HG02840 (cell line): ENCODE measurements at regions not wholly inside any gene's neighbourhood (a gene's known extent, or its start where the extent isn't known, plus 50 kb on each side); places are given as distances from the start of the nearest gene placed in this dataset.

Experiments used
- ATAC-seq: cut with Tn5 transposase; IDR thresholded peaks from one replicate; pipeline ENCODE4 v1.9.1; 2021; ENCODE audit warnings: mild to moderate bottlenecking, moderate library complexity, moderate number of reproducible peaks; ENCODE audit not compliant: unreplicated experiment, low FRiP score

DNA sequence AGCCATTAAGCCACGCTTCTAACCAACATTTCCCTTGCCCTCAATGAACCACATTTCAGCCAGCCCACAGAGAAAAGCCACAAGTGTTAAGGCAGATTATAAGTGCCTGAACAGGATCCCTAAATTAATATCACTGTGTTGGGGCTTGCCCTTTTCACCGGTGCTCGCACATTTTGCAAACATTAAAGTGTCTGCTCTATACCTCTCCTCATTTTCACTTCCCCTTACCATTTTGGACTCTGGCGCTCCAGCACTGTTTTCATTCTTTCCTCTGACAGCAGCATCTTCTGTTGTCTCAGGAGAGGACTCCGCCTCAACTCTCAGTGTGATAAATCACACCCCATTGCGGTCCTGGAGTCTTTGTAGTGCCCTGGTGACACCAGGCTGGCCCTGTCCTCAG, 274.2 kb downstream of the BAMBI start:
- ATAC-seq = peak; percentile 58

DNA sequence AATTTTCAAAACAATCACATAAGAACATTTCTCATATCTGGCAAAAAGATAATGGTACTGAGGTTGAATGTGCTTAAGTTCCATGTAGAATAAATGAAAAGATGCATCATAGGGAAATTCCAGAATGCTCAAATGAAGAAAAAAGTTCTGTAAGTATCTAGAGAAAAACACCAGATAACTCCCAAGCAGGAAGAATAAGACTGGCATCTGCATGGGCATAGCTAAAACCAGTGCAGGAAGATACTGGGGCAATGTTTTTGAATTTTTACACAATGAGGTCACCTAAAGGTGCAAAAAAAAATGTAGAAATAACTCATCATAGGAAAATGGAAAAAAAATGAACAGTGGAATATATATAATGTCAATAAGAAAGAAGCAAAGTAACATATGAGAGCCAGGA, 275.2 kb downstream of the BAMBI start:
- no peak for ATAC-seq

DNA sequence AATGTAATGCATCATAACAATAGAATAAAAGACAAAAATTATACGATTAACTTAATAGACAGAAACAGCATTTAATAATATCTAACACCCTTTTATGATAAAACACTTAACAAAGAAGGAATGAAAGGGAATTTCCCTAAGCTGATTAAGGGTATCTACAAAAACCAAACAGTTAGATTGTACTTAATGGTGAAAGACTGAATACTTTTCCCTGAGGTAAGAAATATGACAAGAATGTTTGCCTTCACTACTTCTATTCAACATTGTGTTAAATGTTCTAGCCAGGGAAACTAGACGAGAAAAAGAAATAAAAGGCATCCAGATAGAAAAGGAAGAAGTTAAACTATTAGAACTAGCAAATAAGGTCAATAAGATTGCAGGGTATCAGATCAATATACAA, 276.9 kb downstream of the BAMBI start:
- ATAC-seq = no peak

DNA sequence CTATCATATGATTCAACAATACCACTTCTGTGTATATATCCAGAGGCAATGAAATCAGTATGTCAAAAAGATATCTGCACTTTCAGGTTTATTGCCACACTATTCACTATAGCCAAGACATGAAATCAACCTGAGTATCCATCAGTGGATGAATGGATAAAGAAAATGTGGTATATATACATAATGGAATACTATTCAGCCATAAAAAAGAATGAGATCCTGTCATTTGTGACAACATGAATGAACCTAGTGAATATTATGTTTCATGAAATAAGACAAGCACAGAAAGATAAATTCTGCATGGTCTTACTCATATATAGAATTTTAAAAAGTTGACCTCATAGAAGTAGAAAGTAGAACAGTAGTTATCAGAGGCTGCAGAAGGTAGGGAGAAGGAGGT, 281.1 kb downstream of the BAMBI start:
- no peak for ATAC-seq

DNA sequence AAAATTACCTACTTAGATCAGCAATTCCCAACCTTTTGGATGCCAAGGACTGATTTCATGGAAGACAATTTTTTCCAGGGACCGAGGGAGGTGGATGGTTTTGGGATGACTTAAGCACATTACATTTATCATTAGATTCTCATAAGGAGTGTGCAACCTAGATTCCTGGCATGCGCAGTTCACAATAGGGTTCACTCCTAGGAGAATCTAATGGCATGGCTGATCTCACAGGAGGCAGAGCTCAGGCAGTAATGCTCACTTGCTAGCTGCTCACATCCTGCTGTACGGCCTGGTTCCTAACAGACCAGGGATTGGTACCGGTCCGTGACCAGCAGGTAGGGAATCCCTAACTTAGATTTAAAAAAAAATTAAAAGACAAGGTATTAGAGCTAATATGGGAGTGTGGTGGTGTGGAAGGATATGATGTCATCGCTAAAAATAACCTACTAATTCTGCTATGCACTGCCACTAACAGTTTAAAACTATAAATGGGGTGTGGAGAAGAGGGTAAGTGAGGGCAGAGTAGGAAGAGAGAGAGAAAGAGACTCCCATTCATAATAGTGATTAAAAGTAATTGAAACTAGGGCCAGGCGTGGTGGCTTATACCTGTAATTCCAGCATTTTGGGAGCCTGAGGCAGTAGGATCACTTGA, 282.7 kb downstream of the BAMBI start:
- no peak for ATAC-seq

DNA sequence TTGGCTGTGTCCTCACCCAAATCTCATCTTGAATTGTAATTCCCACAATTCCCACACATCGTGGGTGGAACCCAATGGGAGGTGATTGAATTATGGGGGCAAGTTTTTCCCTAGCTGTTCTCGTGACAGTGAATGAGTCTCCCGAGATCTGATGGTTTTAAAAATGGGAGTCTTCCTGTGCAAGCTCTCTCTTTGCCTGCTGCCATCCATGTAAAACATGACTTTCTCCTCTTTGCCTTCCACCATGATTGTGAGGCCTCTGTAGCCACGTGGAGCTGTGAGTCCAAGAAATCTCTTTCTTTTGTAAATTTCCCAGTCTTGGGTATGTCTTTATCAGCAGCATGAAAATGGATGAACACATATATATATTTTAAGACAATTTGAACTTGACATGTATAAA, 285.4 kb downstream of the BAMBI start:
- no peak for ATAC-seq

DNA sequence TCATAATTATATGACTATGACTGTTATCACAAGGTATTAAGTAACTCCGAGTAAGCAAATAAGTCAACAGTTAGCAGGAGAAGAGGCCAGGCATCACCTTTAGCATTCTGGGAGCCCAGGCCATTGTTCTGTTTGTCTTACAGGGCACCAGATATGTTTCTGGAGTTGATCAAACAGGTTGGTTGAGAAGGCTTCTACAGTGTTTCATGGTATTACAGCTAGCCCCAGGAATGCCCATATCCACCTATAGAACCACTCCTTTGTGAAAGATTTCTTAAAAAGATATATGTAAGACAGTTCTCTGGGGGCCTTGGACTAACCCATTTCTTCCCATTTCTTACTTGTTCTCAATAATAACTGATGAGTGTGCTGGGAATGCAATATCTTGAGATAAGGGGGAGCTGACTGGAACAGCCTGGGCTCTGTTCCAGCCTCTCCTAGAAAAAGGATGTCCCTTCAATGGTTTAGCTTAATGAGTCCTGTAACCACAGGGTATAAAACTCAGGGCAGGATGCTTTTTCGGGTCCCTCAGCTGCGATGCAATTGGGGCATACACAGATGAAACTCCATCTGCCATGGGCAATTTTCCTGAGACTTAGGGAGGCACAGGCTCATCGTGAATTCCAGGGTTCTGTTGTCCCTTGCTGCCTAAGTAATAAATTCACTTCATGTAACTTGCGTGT, 286.4 kb downstream of the BAMBI start:
- ATAC-seq = no peak

DNA sequence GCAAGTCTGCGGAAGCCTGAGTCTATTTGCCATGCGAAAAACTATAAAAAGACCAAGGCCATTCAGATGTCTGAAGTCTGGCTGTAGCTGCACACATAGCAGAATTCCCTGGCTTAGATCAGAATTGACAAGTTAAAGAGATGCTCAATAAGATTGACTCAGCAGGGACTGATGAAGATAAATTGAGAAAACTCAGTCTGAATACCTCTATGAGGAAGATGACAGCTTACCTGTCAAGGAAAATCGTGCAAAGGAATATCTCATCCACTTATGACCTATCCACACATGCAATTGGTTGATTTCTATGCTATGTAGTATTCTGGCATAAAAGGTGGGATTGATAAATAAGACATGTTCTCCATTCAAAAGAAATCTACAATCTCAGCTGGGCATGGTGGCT, 288.6 kb downstream of the BAMBI start:
- no peak for ATAC-seq

DNA sequence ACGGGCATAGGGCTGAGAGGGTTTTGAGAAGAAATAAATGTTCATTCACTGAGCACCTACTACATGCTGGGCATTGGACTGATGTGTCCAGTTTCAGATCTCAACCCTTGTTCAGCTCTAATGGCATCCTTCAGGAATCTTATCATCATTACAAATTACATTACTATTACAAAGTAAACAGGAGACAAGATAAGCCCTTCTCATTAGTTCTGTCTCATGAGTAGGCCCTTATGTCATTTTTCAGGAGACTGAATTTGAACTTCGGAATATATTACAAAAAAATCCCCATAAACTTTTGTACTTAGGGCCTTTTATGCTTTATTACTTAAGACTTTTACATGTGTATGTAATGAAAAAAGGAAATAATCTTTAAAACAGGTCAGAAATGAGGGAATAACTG, 289.7 kb downstream of the BAMBI start:
- no peak for ATAC-seq

DNA sequence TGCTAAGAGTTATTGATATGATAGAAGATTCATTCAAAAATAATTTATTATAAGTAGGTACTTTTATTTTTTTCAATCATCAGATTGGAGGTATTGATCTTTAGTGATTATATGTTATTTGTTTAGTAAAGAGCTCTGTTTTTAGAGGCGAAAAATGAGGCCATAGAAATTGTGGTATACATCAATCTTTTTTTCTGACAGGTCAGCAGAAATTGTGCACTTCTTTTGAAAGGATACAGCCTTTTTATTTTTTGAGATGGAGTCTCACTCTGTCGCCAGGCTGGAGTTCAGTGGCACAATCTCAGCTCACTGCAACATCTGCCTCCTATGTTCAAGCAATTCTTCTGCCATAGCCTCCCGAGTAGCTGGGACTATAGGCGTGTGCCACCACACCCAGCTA, 292.1 kb downstream of the BAMBI start:
- no peak for ATAC-seq

DNA sequence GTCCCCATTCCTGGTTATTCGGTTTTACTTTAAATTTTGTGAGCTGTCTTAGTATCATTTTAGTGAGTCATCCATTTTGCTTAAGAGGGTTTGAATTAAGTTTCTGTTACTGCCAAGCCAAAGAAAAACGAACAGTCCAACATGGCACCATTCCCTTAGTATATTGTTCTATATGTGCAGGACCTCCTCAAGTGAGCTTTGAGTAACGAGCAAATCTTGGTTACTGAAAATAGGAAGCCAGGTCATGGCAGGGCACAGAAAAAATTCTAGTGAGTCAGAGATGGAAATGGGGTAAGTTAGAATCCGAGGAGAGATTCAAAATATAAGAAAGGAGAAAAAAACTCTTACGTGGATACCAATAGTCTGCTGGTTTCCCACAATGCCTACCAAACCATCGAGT, 292.9 kb downstream of the BAMBI start:
- ATAC-seq = no peak

DNA sequence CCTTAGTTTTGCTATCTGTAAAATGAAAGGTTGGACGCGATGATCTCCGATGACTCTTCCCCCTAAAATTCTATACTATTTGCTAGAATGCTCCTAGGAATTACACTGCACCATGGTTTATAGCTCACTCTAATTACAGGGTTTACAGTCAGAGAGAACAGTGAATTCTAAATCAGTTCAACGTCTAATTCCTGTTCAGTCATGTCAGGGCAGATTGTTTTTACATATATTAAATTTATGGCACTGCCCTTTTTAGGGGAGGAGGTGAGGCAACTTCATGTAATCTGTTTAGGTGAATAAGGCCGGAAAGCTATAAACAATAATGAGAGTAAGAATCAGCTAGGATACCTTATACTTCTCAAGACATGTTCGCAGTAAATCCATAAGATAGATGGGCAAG, 293.9 kb downstream of the BAMBI start:
- no peak for ATAC-seq

DNA sequence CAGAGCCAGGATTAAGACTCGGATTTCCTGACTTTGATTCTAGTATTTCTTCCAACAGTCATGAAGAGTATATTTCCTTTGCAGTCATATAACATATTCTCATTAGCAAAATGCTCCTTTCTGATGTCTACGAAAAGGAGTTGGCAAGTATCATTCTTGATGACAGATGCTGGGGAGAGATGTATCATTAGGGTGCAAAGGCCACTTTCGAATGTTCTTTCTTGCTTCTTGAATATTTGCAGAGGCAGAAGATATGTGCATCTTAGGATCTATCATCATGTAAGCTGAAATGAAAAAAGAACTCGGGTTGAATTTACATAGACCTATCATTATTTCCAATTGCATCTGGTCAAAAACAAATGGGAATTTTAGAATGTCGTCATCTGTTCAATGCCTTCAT, 294.4 kb downstream of the BAMBI start:
- no peak for ATAC-seq

DNA sequence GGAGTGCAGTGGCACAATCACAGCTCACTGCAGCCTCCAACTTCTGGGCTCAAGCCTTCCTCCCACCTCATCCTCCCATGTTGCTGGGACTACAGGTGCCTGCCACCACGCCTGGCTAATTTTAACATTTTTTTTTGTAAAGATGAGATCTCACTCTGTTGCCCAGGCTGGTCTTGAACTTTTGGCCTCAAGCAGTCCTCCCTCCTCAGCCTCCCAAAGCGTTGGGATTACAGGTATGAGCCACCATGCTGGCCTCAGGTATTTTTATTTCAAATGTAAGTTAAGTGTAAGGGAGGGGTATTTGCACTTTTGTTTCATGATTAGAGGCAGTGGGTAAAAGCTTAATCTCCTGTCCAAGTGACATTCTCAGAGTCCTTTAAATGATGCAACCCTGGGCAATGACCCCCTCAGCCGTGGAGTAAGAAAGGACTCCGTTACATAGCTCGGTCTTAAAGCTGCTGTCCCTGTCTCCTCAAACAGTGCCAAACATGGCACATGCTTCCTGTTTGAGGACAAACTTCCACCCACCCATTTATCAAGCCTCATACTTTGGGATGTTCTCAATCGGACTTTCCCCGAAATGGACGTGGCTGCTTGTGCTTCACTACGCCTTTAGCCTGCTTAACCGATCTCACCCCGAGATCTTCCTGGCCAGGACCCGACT, 296.1 kb downstream of the BAMBI start:
- ATAC-seq = no peak

DNA sequence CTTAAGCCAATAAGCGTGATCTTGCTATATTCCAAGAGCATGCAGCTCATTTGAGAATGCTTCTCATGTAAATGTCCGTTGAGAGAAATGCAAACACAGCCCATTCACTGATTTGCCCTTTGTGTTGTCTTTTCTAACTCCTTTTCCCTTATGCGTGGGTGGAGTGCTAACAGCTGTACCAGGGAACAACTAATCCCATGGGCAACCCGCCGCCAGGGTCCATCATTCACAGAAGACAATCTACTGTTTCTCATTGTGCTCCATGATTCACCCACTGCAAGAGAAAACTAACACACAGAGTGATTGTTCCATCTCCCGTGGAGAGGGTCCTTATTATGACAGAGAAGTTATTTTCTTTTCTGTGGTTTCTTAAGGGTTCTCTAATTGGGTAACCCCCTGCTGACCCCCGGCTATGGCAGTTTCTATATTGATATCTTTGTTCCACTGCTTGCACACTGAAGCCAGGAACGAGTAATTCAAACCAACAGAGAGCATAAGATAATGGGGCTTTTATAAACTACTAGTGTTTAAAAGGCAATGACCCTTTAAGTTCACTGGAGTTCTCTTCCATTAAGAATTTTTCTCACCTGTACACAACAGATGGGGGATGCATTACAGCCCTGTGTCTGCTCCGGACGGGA, 298.7 kb downstream of the BAMBI start:
- no peak for ATAC-seq

DNA sequence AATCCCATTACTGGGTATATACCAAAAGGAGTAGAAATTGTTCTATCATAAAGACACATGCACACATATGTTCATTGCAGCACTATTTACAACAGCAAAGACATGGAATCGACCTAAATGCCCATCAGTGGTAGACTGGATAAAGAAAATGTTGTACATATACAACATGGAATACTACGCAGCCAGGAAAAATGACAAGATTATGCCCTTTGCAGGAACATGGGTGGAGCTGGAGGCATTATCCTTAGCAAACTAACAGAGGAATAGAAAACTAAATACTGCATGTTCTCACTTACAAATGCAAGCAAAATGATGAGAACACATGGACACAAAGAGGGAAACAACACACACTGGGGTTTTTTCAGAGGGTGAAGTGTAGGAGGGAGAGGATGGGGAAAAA, 300.2 kb downstream of the BAMBI start:
- no peak for ATAC-seq

DNA sequence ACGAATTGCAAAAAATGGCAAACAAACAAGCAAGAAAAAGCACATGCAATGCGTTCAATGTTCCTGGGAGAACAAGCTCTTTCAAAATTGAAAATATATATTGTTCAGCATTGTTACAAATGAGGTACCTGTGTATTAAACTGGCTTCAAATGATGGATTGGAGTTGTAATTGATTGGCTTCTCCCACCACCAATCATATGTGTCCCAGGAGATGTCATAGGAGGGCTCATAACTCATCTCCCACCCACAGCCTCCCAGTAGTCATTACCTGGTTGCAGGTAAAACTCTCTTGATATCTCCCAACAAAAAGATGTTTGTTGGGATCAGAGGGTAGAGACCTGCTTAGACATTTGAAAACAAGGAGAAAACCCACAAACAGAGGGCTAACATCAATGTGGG, 302.9 kb downstream of the BAMBI start:
- ATAC-seq = no peak

DNA sequence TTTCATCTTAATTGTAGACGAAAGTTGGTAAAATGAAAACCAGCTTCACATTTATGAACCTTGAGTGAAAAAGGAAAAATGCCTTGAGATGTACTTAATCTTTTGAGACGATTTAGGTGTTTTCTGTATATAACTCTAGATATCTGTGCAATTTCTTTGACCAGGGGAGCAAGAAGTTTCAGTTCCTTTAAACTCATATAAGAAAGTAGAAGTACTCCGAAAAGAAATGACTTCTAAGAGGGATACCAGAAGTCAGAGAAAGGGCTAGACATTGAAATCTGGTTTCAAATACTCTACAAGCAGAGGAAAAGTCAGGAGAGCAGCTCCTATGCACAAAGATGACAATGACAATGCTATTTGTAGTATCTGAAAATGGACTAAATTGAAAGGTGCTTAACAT, 303.7 kb downstream of the BAMBI start:
- ATAC-seq = no peak

DNA sequence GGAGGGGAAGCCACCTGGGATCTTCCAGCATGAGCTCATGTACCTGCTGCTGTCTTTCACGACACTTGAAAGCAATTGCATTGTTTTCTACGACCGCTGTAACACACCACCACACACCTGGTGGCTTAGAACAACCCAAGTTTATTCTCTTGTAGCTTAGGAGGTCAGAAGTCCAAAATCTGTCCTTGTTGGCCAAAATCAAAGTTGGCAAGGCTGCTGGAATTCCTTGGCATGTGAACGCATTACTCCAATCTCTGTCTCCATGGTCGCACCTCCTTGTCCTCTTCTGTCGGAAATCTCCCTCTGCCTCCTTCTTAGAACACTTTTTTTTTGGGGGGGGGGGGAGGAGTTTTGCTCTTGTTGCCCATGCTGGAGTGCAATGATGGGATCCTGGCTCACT, 305.7 kb downstream of the BAMBI start:
- no peak for ATAC-seq

DNA sequence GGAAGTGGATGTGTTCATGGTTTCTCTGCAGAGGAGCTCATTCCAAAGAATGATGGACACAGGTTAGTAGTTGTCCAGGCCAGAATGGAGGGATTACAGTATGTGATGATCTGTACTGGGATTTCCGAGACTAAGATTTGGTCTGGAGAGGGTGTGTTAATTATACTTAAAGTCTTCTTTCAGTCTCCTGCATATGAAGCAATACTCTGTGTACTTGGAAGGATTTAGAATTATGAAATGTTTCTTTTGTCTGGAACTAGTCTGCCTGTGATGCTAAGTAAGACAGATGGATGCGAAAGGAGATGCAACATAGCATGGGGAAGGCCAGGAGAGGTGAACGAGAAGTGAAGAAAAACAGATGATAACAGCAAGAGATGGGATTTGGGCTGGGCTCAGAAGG, 305.1 kb upstream of the LYZL1 start:
- no peak for ATAC-seq

DNA sequence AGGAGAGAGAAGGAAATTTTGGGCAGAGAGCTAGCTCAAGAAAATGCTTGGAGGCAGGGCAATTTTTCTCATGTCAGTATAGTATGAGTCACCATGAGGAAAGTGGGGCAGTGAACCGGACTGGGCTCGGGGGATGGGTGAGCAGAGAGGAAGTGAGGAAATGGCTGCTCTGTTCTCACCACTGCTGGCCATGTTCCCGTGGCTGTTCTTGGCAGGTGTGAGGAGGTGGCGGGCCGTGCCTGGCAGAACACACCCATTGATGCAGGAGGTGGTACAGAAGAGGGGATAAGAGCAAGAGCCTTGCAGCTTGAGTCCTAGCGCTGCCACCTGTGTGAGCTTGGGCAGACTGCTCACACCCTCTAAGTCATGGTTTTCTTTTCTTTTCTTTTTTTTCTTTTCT, 304.4 kb upstream of the LYZL1 start:
- ATAC-seq = no peak
